Muscle of arm (tissue), 1 donor: ENCODE measurements at regions not wholly inside any gene's neighbourhood (a gene's known extent, or its start where the extent isn't known, plus 50 kb on each side); places are given as distances from the start of the nearest gene placed in this dataset.
"Not testable (repeated sequence)": the region's sequence is repeated elsewhere in the genome, so short reads cannot be mapped to it uniquely, and the experiment has no call there.

Experiments used
- DNase-seq: peaks from one replicate; pipeline ENCODE4 v3.0.0-alpha.2; 2013

GRCh38 chr2:150136893-150137292, 350.6 kb downstream of the RND3 start:
- DNase-seq: no peak

DNA sequence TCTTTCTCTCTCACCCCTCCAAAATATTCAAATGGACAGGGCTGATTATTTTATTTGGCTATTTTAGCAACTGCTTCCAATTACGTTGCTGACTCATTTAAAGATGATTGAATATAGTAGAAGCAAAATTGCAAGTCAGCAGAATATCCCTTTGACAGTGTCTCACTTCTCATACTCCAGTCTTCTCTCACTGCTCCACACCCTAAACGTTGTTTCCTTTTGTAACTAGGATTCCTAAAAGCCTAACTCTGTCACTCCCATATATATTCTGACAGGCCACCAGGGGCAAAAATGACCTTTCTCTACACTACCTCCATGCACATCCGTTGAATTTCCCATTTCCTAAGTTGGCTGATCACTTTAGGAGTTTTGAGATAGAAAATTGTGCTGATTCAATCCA, 351.1 kb downstream of the RND3 start:
- no peak for DNase-seq

DNA sequence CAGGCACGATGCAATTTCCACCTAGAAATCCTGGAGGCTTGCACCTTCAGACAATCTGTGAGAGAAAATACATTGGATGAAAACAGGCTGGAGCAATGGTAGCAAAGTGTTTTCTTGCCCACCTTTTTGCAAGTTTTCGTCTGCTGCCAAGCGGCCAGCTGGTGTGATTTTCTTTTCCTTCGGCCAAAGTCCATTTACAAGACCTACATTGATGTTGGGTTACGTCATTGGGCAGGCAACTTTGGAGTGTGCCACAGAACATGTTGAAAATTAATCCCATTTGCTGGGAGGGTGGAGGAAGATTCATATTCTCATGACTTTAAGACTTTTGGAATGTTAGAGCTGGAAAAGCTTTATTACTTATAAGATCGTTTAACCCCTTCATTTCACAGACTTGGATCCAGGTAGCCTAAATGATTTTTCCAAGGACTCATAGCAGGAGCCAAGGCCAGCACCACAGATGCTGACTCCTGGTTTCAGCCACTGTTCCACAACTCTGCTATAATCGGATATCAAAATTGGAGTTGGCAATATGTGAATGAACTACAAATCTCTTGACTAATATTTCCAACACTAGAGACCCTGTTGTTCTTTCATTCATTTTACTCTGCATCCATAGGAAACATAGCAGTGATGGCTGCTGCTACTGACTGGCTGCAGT, 352.1 kb downstream of the RND3 start:
- DNase-seq: no peak

DNA sequence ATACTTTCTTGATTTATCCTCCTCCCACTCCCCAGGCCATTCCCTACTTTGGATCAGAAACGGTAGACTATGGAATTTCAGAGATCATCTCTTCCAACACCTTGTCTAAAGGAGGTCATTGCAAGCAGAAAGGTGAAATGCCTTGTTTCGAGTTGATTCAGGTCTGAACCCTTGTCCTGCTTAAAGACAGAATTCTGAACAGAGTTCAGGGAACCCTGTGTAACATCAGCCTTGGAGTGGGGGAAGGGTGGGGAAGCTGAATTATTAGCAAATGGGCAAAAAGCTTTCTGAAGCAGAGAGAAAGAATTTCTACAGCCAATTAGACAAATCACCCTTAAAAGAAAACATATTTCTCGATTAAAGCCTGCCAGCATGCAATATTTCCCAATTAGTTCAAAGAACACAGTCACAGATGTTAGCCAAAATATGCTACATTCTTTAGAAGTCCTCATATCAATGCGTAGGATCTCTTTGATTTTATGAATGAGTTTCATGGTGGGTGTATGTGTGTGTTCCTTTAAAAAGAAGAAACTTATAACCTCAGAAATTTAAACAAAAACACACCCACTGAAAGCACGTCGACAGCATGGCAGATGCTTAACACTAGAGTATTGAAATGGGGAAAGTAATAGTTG, 353.1 kb downstream of the RND3 start:
- no peak for DNase-seq

GRCh38 chr2:150133623-150134022, 353.8 kb downstream of the RND3 start:
- DNase-seq: no peak

GRCh38 chr2:150129921-150130575, 357.4 kb downstream of the RND3 start:
- DNase-seq: no peak

DNA sequence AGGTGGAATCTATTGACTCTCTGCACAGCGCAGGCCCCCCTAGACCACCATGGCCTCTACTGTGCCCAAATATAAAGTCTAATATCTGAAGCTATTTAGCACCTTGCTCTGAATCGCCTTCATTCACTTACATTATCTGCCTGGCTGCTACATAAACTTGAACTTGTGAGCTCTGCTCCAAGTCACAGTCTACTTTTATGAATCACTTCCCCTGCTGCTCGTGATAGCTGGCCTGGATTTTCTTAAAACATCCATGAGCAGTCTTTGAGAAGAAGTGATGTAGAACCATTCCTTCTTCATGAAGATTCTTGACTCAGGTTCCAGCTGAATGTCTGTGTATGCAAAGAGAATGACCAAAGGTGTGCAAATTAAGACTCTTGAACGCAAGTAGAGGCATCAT, 359.5 kb downstream of the RND3 start:
- no peak for DNase-seq

DNA sequence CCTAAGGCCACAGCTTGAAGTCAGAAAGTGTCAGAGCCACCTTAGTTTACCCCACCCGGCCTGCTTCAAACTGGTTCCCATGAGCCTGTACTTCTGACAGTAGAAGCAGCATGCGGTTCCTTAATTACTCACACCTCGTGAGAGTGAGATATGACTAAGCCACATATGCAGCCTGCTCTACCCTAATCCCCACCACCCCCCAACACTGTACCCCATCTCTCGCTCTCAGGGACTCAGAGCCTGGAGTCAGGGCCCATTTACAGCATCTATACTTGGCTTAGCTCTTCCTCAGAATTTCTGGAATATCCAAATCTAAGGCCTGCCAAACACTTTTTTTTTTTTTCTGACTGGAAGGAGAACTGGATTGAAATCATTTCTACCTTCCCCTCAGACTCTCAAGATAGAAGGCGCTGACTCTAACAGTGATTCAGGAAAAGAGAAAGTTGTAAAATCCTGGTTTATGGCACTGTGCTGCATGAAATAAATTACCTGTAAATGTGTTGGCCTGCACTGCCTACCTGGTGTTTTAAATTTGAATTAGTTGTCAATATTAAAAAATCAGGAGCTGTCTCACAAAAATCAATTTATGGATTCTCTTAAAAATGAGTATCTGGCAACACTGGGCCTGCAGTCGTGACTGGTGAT, 360.0 kb downstream of the RND3 start:
- DNase-seq: no peak

DNA sequence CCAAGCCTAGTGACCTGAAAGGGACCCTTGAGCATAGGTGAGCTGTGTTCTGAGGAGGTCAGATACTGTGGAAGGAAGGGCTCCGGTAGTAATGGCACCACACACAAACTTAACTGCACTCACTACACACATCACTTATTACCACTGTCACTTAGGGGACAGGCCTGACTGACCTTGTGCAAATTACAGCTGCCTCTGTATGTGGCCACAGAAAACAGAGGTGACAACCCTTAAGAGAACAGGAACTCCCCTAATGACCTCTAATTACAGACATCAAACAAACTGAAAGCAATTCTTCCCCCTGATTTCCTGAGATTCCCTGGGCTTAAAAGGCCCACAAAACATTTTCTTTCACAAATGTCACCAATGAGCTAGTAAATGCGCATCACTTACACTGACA, 360.6 kb downstream of the RND3 start:
- DNase-seq: no peak

GRCh38 chr2:150126143-150126740, 361.2 kb downstream of the RND3 start:
- no peak for DNase-seq

GRCh38 chr2:150125708-150126107, 361.8 kb downstream of the RND3 start:
- DNase-seq: no peak

- no peak for DNase-seq
These were observed 362.3 kb downstream of the RND3 start for GRCh38 chr2:150125188-150125587.

DNA sequence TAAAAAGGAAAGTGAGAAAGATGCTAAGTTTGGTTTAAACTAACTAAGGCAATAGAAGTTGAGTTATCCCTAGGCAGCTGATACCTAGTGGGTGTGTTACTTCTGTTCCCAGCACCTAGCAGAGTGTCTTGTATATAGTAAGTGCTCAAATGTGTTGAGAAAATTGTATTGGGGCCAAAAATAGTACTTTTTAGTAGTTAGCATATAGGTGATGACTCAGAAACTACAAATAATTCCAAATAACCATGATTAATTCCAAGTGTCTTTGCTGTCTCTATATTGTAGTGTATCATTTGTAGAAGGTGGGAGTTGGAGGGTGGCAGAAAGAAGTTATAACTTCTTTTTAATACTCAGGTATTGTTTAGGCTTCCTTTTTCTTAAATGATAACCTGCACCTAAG, 362.7 kb downstream of the RND3 start:
- no peak for DNase-seq

DNA sequence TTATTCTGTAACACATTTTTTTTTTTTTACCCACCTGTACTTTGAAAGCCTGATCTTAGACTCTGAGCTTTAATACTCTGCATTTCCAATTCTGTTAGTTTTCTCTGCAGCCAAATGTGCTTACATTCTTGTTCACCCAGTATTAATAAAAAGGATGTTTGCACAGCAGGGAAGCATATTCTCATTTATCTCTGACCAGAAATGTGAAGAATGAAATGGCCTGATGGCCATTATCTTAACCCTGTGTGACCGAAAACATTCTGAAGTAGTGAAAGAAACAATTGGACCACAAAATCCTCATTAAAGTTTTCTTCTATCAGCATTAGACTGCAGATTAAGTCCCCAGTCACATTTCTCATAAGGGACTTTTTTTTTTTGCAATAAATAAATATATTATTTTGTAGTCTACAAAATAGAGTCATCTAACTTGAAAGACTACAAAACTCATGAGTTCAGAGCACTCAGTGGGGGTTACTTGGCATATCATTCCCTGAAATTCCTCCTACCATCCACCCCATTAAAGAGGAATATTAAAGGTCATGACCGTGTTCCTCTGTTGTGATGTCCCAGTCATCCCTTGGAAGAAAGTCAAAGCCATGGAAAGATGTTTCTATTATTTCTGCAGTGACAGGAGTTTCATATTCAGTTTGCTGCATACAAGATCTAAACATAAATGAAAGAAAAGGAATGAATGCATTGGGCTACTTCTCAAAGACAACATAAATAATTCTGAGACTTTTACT, 364.4 kb downstream of the RND3 start:
- no peak for DNase-seq

DNA sequence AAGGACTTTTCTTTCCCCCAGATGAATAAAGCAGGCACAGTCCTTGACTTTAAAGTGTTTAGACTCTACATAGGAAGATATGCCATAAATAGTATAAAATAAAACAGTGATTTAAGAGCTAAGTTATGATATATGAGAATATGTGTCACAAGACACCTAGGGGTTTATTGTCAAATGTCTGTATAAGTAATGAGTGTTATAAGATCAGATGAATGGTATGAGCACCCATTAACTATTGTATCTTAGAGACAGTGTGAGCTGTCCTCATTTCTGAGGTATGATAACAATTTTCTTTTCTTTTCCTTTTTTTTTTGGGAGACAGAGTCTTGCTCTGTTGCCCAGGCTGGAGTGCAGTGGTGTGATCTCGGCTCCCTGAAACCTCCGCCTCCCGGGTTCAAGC, 365.3 kb downstream of the RND3 start:
- no peak for DNase-seq

GRCh38 chr2:150120326-150120955, 367.0 kb downstream of the RND3 start:
- no peak for DNase-seq

GRCh38 chr2:150119819-150120218, 367.6 kb downstream of the RND3 start:
- no peak for DNase-seq

- DNase-seq: not testable (repeated sequence)
These were observed 373.4 kb downstream of the RND3 start for GRCh38 chr2:150114089-150114488.

DNA sequence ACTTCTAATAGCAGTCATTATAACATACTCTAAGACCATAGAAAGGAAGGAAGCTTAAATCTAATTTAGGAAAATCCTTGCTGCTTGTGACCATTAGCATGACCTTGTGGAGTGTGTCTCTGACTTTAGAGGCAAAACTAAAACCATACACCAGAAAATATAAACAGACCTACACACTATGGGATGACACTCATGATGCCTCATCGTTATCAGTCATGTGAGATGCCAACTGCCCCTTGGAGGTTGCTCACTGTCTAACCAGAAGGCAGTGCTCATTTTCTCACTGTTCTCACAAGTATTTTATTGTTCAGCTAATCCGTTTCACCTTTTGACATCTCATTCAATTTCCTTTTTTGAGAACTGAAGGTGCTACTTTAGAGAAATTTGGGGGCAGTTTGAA, 376.9 kb downstream of the RND3 start:
- DNase-seq: no peak

DNA sequence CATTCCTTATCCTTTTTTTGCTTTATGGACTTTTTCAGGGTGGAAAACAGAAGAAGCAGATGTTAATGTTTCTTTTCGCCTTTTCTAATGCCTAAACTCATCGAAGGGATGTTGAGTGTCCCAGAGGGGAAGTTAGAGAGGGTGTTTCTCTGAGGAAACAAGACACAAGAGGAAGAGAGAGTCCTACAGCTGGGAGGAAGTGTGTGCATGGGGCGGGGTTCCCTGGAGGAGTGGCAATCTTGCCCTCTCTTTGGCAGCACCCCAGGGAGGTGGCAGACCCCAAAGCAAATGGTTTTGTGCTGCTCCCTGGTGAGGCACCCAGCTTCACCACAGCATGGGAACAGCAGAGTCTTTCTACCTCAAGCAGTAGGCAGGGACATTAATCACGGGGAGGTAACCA, 377.6 kb downstream of the RND3 start:
- DNase-seq: no peak

DNA sequence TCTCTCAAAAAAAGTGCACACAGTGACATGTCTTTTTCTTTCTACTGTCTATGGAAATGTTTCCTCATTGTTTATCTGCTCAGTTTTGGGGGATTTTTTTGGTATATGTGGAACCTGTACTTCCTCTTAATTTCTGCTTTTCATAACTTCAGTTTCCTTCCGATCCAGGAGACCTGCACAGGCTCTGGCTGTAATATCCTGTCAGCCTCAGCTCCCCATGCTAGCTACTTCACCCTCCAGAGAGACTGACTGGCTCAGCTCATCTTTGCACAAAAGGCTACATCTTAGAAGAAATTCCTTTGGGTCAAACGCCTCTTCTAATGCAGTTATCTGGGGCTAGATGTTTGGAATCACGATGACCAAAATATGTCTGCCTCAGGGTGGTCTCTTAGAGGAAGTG, 378.4 kb downstream of the RND3 start:
- DNase-seq: no peak
